HepG2 (cell line): ENCODE measurements at regions not wholly inside any gene's neighbourhood (a gene's known extent, or its start where the extent isn't known, plus 50 kb on each side); places are given as distances from the start of the nearest gene placed in this dataset.
A peak's percentile ranks its signal among the peaks of the same experiment; 100 is the strongest.

Experiments used
- ATF1 ChIP-seq: IDR thresholded peaks from 2 replicates; pipeline ENCODE4 v1.6.1; 2016; ENCODE audit warnings: mild to moderate bottlenecking, control low read depth
- CBX2 ChIP-seq, 2 experiments: fragments of 200-600 bp in 1 of 2; sonication (generic); formaldehyde crosslinking in 1 of 2; IDR thresholded peaks; 2 replicates each; pipeline versions ENCODE4 v1.7.0 to v1.8.1; 2018 to 2022; ENCODE audit warnings: low read depth in 2 of 2, low read length in 1 of 2, mild to moderate bottlenecking in 1 of 2, missing genetic modification reagents in 1 of 2
- ELF4 ChIP-seq: sonication (generic); formaldehyde crosslinking; IDR thresholded peaks from 2 replicates; pipeline ENCODE4 v1.5.0; 2020; ENCODE audit warnings: missing genetic modification reagents, mild to moderate bottlenecking, moderate library complexity, borderline replicate concordance
- FOXO1 ChIP-seq: sonication (generic); formaldehyde crosslinking; IDR thresholded peaks from 2 replicates; pipeline ENCODE4 v1.4.0; 2020; ENCODE audit warnings: missing genetic modification reagents
- IRF2 ChIP-seq: IDR thresholded peaks from 2 replicates; pipeline ENCODE4 v1.6.1; 2018; ENCODE audit warnings: missing genetic modification reagents, missing compliant biosample characterization
- ISX ChIP-seq: sonication (generic); formaldehyde crosslinking; conservative IDR thresholded peaks from 2 replicates; pipeline ENCODE4 v1.5.0; 2020; ENCODE audit warnings: missing genetic modification reagents
- MTA1 ChIP-seq: sonication (generic); formaldehyde crosslinking; IDR thresholded peaks from 2 replicates; pipeline ENCODE4 v1.4.0; 2020; ENCODE audit warnings: missing genetic modification reagents, mild to moderate bottlenecking, borderline replicate concordance
- MTERF4 ChIP-seq: sonication (generic); formaldehyde crosslinking; IDR thresholded peaks from 2 replicates; pipeline ENCODE4 v1.8.0; 2023; ENCODE audit warnings: mild to moderate bottlenecking, missing genetic modification reagents
- NFAT5 ChIP-seq: sonication (generic); formaldehyde crosslinking; IDR thresholded peaks from 2 replicates; pipeline ENCODE4 v1.4.0; 2020; ENCODE audit warnings: missing genetic modification reagents
- NONO ChIP-seq, 2 experiments: fragments of 450-650 bp in 1 of 2; sonication (generic) in 1 of 2; formaldehyde crosslinking in 1 of 2; IDR thresholded peaks in 1 of 2; conservative IDR thresholded peaks in 1 of 2; 2 replicates each; pipeline versions ENCODE4 v1.6.1 to v1.8.0; 2017 to 2022; ENCODE audit warnings: mild to moderate bottlenecking in 1 of 2, missing genetic modification reagents in 1 of 2, moderate library complexity in 1 of 2
- PAXIP1 ChIP-seq: sonication (generic); formaldehyde crosslinking; conservative IDR thresholded peaks from 2 replicates; pipeline ENCODE4 v1.4.0; 2020; ENCODE audit warnings: mild to moderate bottlenecking, missing genetic modification reagents, moderate library complexity
- RXRB ChIP-seq: IDR thresholded peaks from 2 replicates; pipeline ENCODE4 v1.6.1; 2016; ENCODE audit warnings: borderline replicate concordance, missing genetic modification reagents, missing compliant biosample characterization
- ZFYVE20 ChIP-seq: sonication (generic); formaldehyde crosslinking; IDR thresholded peaks from 2 replicates; pipeline ENCODE4 v1.8.0; 2023; ENCODE audit warnings: low read depth, mild to moderate bottlenecking, moderate library complexity, missing genetic modification reagents, borderline replicate concordance
- ZNF441 ChIP-seq: sonication (generic); formaldehyde crosslinking; IDR thresholded peaks from 2 replicates; pipeline ENCODE4 v1.7.0; 2021; ENCODE audit warnings: missing genetic modification reagents, borderline replicate concordance
- ZNF710 ChIP-seq: sonication (generic); formaldehyde crosslinking; IDR thresholded peaks from 2 replicates; pipeline ENCODE4 v1.5.0; 2020; ENCODE audit warnings: mild to moderate bottlenecking, missing genetic modification reagents, borderline replicate concordance
- ZNF747 ChIP-seq: sonication (generic); formaldehyde crosslinking; IDR thresholded peaks from 2 replicates; pipeline ENCODE4 v1.8.1; 2023; ENCODE audit warnings: missing genetic modification reagents, mild to moderate bottlenecking, borderline replicate concordance

GRCh38 chr21:38914528-38915293 is 109.0 kb downstream of the ETS2 start (continued):
- TF ChIP-seq PAXIP1 (CRISPR knock-in tag) (peak; percentile 43), ZNF441 (no peak), ELF4 (CRISPR knock-in tag) (no peak), ATF1 (CRISPR knock-in tag) (no peak), MTERF4 (CRISPR knock-in tag) (no peak), IRF2 (CRISPR knock-in tag) (no peak), ZFYVE20 (no peak), RXRB (CRISPR knock-in tag) (peak; percentile 7; the same call in 1 of the 2 replicates), ZNF710 (CRISPR knock-in tag) (0 out of 2 replicates have a peak, but pooled peaks have one; percentile 14), NONO (IDR thresholded peaks at IDR 0.05) (no peak), NONO (CRISPR knock-in tag; conservative IDR thresholded peaks at IDR 0.05) (0 out of 2 replicates have a peak, but pooled peaks have one; percentile 4), ZNF747 (CRISPR knock-in tag) (no peak), ISX (CRISPR knock-in tag) (no peak), CBX2 (IDR thresholded peaks at IDR 0.05; ENCODE audit: low read depth, low read length) (no peak), CBX2 (CRISPR knock-in tag; IDR thresholded peaks at IDR 0.05; ENCODE audit: low read depth) (no peak), NFAT5 (CRISPR knock-in tag) (no peak), MTA1 (0 out of 2 replicates have a peak, but pooled peaks have one; percentile 70), FOXO1 (CRISPR knock-in tag) (no peak)
